ENCODE measurements at regions not wholly inside any gene's neighbourhood (a gene's known extent, or its start where the extent isn't known, plus 50 kb on each side); places are given as distances from the start of the nearest gene placed in this dataset.
A peak's percentile ranks its signal among the peaks of the same experiment; 100 is the strongest.

DNA sequence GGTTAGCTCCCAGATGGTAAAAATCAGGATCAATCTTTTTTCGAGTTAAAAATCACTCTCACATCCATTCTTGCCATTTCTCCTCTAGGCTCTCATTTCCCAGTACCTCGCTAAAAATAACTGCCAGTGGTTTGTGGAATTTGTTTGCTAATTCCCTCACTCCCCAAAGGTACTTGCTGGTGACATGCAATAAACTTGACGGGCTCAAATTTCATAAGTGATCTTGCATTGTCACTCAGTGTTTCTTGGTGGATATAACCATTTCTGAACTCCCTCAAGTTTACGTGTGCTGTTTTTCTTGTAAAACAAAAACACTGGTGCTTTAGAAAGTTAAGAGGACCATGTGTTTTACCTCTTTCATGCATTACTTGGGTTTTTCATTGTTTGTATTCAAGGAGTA lies 399.2 kb upstream of the MKI67 start:
- peaks cover 59% of the 10 kb centered on the region for H3K4me1 Mint-ChIP-seq
- H3K4me3 Mint-ChIP-seq = no peak overlapping the region
- peak overlapping the region; percentile 34 to 91 (median 37) for H3K27ac Mint-ChIP-seq
- TF ChIP-seq, protein P1, sequence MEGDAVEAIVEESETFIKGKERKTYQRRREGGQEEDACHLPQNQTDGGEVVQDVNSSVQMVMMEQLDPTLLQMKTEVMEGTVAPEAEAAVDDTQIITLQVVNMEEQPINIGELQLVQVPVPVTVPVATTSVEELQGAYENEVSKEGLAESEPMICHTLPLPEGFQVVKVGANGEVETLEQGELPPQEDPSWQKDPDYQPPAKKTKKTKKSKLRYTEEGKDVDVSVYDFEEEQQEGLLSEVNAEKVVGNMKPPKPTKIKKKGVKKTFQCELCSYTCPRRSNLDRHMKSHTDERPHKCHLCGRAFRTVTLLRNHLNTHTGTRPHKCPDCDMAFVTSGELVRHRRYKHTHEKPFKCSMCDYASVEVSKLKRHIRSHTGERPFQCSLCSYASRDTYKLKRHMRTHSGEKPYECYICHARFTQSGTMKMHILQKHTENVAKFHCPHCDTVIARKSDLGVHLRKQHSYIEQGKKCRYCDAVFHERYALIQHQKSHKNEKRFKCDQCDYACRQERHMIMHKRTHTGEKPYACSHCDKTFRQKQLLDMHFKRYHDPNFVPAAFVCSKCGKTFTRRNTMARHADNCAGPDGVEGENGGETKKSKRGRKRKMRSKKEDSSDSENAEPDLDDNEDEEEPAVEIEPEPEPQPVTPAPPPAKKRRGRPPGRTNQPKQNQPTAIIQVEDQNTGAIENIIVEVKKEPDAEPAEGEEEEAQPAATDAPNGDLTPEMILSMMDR (IDR thresholded peaks at IDR 0.05; ENCODE audit: unreplicated experiment in 3 of 3) = no peak
- H3K36me3 Mint-ChIP-seq (ENCODE audit: low read depth) = no peaks in the 10 kb centered on the region
- peaks cover 2% of the 10 kb centered on the region for H3K27me3 Mint-ChIP-seq (ENCODE audit: low read depth)
- H3K9me3 Mint-ChIP-seq = no peaks in the 10 kb centered on the region

DNA sequence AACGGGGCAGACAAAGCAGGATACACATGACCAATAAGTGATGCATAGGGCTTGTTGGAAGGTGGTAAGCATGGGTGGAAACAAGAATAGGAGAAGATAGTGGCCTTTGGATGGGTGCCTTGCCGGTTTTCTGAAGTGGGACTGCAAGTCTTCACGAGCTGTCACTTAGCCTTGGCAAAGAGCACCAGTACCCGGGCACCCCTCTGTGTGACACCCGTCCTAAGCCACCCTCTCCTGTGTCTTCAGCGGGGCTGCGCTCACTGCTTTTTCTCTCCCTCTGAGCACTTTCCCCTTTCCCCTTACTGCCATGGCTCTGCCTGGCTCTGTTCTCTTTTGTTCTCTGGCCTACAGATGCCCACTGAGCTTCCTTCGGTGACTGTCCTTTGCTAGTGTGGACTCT lies 399.7 kb upstream of the MKI67 start:
- Mint-ChIP-seq H3K36me3 (ENCODE audit: low read depth) (no peaks in the 10 kb centered on the region), H3K27ac (peak overlapping the region; percentile 34 to 91 (median 87)), H3K4me3 (no peak overlapping the region), H3K4me1 (peaks cover 62% of the 10 kb centered on the region), H3K27me3 (ENCODE audit: low read depth) (no peaks in the 10 kb centered on the region), H3K9me3 (no peaks in the 10 kb centered on the region)
- TF ChIP-seq, protein P1 (IDR thresholded peaks at IDR 0.05; ENCODE audit: unreplicated experiment in 3 of 3) = no peak

DNA sequence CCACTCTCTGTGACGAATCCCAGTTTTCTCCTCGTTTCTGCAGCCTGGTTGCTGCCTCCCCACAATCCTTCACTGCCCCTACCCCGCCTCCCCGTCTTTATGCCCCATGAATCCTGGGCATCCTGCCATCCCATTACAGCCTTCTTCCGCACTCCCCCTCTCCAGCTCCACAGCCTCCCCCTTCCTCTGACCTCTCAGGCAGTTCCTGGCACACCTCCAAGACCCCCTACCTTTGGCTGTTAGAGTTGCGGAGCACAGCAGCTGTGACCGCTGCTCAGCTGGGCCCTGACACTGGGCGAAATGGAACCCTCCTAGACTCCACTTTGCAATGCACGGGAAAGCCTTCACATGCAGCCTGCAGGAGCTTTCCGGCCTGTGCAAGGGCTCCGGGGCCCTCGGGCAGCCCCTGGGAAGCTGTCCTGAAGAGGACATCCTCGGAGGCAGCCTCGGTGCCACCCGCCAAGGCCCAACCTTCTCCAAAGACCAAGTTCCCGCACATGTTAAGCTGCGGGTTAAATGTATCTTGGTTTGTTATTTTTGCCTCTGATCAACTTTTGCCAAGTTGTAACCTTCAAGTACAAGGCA lies 400.7 kb upstream of the MKI67 start:
- peak overlapping the region in 2 of 3 experiments; percentile 14 to 24 for H3K4me3 Mint-ChIP-seq
- TF ChIP-seq, protein P1 (IDR thresholded peaks at IDR 0.05; ENCODE audit: unreplicated experiment in 3 of 3) = no peak
- no peaks in the 10 kb centered on the region for H3K27me3 Mint-ChIP-seq (ENCODE audit: low read depth)
- H3K27ac Mint-ChIP-seq = peak overlapping the region; percentile 87 to 94 (median 91)
- peaks cover 71% of the 10 kb centered on the region for H3K4me1 Mint-ChIP-seq
- no peaks in the 10 kb centered on the region for H3K9me3 Mint-ChIP-seq
- no peaks in the 10 kb centered on the region for H3K36me3 Mint-ChIP-seq (ENCODE audit: low read depth)

DNA sequence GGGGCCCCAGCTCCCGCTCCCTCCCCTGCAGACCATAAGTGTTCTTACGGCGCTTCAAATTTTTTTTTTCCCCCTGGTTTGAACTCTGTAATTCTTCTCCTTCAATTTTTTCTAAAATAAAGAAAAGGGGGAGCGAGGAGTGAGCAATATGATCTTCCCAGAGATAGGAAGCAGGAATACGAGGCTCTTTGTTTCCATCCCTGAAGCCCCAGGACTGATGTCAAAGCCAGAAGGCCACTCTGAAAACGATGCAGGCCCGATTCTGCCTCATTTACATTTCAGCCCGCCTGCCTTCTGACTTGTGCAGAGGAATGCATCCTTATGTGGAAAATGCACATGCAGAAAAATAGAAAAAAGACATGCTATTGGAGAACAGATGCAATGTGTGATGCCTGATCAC lies 401.5 kb upstream of the MKI67 start:
- Mint-ChIP-seq H3K36me3 (ENCODE audit: low read depth) (no peaks in the 10 kb centered on the region), H3K9me3 (no peaks in the 10 kb centered on the region), H3K27me3 (ENCODE audit: low read depth) (peaks cover 3% of the 10 kb centered on the region), H3K4me3 (peak overlapping the region in 2 of 3 experiments; percentile 17 to 26), H3K4me1 (peaks cover 70% of the 10 kb centered on the region), H3K27ac (peak overlapping the region; percentile 87 to 94 (median 91))
- TF ChIP-seq, protein P1 (IDR thresholded peaks at IDR 0.05; ENCODE audit: unreplicated experiment in 3 of 3) = no peak

DNA sequence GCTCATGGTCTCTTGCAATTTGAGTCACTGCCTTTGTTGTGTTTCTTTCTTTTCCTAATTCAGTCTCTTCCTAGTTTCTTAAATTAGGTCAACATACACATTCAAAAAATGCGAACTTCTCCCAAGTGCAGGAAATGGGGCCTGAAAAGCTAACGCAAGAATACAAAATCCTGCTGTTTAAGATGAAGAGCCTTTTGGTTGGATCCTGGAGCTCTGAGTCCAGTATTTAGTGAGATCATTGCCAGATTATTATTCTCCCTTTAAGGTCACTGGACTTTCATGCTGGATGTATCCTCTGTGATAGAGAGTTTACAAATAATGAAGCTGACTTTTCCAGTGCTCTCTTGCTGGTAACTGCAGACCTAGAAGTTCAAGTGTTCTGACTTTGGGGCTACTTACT lies 401.9 kb upstream of the MKI67 start:
- peaks cover 3% of the 10 kb centered on the region for H3K27me3 Mint-ChIP-seq (ENCODE audit: low read depth)
- TF ChIP-seq, protein P1 (IDR thresholded peaks at IDR 0.05; ENCODE audit: unreplicated experiment in 3 of 3) = no peak
- H3K9me3 Mint-ChIP-seq = no peaks in the 10 kb centered on the region
- peaks cover 72% of the 10 kb centered on the region for H3K4me1 Mint-ChIP-seq
- no peaks in the 10 kb centered on the region for H3K36me3 Mint-ChIP-seq (ENCODE audit: low read depth)
- peak overlapping the region in 1 of 3 experiments; percentile 26 for H3K4me3 Mint-ChIP-seq
- H3K27ac Mint-ChIP-seq = peak overlapping the region; percentile 87 to 94 (median 91)

DNA sequence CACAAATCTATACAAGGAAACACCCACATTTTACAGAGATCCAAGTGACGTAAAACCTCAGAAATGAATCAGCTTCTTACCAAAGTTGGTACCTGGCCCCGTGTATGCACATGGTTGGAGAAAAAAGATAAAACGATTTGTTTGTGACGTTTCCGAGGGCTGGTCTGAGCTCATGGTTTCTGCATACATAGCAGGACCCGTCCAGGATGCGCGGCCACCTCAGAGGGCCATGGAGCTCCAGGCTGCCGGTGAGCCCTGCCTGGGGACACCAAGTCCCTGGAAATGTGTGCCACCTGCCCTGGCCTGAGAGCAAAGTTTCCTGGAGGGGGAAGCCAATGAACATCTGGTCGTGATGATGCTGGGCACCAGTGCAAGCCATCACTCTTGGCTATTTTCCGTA lies 402.6 kb upstream of the MKI67 start:
- H3K27ac Mint-ChIP-seq = peak overlapping the region; percentile 82 to 87 (median 83)

More for the DNA sequence above, 402.6 kb upstream of the MKI67 start:
- H3K9me3 Mint-ChIP-seq = no peaks in the 10 kb centered on the region
- TF ChIP-seq, protein P1 (IDR thresholded peaks at IDR 0.05; ENCODE audit: unreplicated experiment in 3 of 3) = no peak
- no peak overlapping the region for H3K4me3 Mint-ChIP-seq
- no peaks in the 10 kb centered on the region for H3K36me3 Mint-ChIP-seq (ENCODE audit: low read depth)
- H3K27me3 Mint-ChIP-seq (ENCODE audit: low read depth) = peaks cover 5% of the 10 kb centered on the region
- peaks cover 72% of the 10 kb centered on the region for H3K4me1 Mint-ChIP-seq
